ENCODE measurements at regions not wholly inside any gene's neighbourhood (a gene's known extent, or its start where the extent isn't known, plus 50 kb on each side); places are given as distances from the start of the nearest gene placed in this dataset.

GRCh38 chr10:10911471-10911921, 106.2 kb upstream of the CELF2 start:
- peak; percentile 97 for DNase-seq (ENCODE audit: low read depth, low spot score)

GRCh38 chr10:10914144-10914543, 103.5 kb upstream of the CELF2 start:
- DNase-seq (ENCODE audit: low read depth, low spot score) = no peak

GRCh38 chr10:10915215-10915614, 102.5 kb upstream of the CELF2 start:
- no peak for DNase-seq (ENCODE audit: low read depth, low spot score)

GRCh38 chr10:10917031-10917430, 100.6 kb upstream of the CELF2 start:
- no peak for DNase-seq (ENCODE audit: low read depth, low spot score)

GRCh38 chr10:10919976-10920375, 97.7 kb upstream of the CELF2 start:
- no peak for DNase-seq (ENCODE audit: low read depth, low spot score)

- DNase-seq (ENCODE audit: low read depth, low spot score) = no peak
Measured at GRCh38 chr10:10921826-10922461, 95.7 kb upstream of the CELF2 start.

GRCh38 chr10:10923029-10923651, 94.5 kb upstream of the CELF2 start:
- no peak for DNase-seq (ENCODE audit: low read depth, low spot score)

- DNase-seq (ENCODE audit: low read depth, low spot score) = no peak
Measured at GRCh38 chr10:10925667-10926066, 92.0 kb upstream of the CELF2 start.

GRCh38 chr10:10927608-10928007, 90.1 kb upstream of the CELF2 start:
- no peak for DNase-seq (ENCODE audit: low read depth, low spot score)

- no peak for DNase-seq (ENCODE audit: low read depth, low spot score)
Measured at GRCh38 chr10:10930979-10931743, 86.5 kb upstream of the CELF2 start.

GRCh38 chr10:10935032-10935431, 82.6 kb upstream of the CELF2 start:
- no peak for DNase-seq (ENCODE audit: low read depth, low spot score)

GRCh38 chr10:10938676-10939075, 79.0 kb upstream of the CELF2 start:
- no peak for DNase-seq (ENCODE audit: low read depth, low spot score)

- no peak for DNase-seq (ENCODE audit: low read depth, low spot score)
Measured at GRCh38 chr10:10941127-10941730, 76.4 kb upstream of the CELF2 start.

- DNase-seq (ENCODE audit: low read depth, low spot score) = peak; percentile 2
Measured at GRCh38 chr10:10942441-10942840, 75.2 kb upstream of the CELF2 start.

GRCh38 chr10:10946081-10946480, 71.6 kb upstream of the CELF2 start:
- DNase-seq (ENCODE audit: low read depth, low spot score) = no peak

GRCh38 chr10:10946801-10947200, 70.9 kb upstream of the CELF2 start:
- DNase-seq (ENCODE audit: low read depth, low spot score) = no peak

- DNase-seq (ENCODE audit: low read depth, low spot score) = no peak
Measured at GRCh38 chr10:10951675-10952074, 66.0 kb upstream of the CELF2 start.

- no peak for DNase-seq (ENCODE audit: low read depth, low spot score)
Measured at GRCh38 chr10:10952800-10953199, 64.9 kb upstream of the CELF2 start.

GRCh38 chr10:10956681-10957542, 60.8 kb upstream of the CELF2 start:
- no peak for DNase-seq (ENCODE audit: low read depth, low spot score)

GRCh38 chr10:10958041-10958440, 59.6 kb upstream of the CELF2 start:
- DNase-seq (ENCODE audit: low read depth, low spot score) = no peak

GRCh38 chr10:10959666-10960065, 58.0 kb upstream of the CELF2 start:
- DNase-seq (ENCODE audit: low read depth, low spot score) = no peak
